NCI-H1436 treated with DMSO at 0.1 percent for 48 hours (cell line): ENCODE measurements at regions not wholly inside any gene's neighbourhood (a gene's known extent, or its start where the extent isn't known, plus 50 kb on each side); places are given as distances from the start of the nearest gene placed in this dataset.
"Not testable (repeated sequence)": the region's sequence is repeated elsewhere in the genome, so short reads cannot be mapped to it uniquely, and the experiment has no call there.

ENCODE experiments used
- DNase-seq: peaks from one replicate; lab custom pipeline; 2025; lab: John Stamatoyannopoulos, UW

DNA sequence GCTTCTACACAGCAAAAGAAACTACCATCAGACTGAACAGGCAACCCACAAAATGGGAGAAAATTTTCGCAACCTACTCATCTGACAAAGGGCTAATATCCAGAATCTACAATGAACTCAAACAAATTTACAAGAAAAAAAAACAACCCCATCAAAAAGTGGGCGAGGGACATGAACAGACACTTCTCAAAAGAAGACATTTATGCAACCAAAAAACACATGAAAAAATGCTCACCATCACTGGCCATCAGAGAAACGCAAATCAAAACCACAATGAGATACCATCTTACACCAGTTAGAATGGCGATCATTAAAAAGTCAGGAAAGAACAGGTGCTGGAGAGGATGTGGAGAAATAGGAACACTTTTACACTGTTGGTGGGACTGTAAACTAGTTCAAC is 171.8 kb upstream of the IL12B start:
- DNase-seq = not testable (repeated sequence)

DNA sequence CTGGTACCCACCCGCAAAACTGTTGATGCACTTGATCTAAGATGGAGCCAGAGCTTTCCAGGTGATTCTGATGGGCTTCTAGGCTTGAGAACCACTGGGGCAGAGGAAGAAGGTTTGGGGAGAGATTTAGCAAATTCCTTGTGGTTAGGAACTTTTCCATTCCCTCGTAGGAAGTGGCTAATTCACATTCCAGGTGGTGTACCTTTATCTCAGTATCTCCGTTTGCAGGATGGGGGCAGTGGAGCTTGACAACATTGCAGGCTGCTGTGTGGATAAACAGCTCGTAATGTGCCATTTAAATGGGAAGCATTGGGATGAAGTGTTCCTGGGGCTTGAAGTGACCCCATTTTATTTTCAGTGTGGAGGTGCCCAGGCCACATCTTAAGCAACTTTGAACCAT is 172.9 kb upstream of the IL12B start:
- no peak for DNase-seq

DNA sequence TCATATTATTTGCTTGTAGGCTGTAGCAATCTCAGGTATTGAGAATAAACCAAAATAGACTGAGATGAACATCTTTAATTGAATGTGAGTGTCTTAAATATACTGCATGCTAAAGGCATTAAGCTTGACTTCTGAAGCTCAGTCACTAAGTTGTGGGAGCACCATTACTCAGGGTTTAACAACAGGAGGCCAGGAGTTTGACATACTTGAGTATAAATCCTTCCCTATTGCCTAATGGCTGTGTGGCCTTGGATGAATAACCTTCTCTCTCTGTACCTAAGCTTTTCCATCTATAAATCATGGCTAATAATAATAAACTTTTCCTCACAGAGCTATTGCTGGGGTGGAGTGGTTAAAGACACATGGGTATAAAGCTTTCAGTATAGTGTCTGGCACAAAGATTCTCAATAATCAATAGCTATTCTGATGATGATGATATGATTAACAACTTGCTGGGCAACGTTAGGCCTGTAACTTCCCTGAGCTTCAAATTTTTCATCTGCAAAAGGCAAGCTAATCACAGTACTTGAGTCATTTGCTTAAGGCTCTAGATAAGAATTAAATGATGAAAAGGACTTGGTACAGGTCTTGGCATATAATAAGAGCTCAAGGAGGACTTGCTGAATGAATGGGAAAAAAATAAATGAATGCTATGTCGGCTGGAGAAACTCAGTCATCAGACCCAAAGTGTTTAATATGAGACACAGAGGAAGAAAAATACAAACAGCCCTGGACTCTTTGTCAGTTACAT is 174.0 kb upstream of the IL12B start:
- DNase-seq = no peak

DNA sequence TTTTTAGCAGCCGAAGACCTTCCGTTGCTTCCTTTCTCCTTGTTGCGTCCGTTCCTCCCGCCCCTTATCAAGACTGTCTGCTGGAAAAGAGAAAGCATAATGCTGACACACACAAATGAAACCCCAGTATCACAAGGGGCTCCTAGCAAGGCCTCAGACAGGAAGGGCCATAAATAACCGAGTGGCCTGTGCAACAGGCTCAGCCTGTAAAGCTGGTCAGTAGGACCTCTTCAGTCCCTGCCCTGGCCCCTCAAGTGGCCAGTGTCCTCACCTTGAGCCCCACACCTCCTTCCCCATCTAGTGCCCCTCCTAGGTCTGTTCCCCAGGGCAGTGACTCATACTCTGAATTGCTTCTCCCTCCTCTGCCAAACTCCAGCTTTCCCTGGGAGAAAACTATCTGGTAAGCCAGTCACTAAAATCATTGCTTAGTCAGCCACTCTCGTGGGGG is 174.6 kb upstream of the IL12B start:
- no peak for DNase-seq

DNA sequence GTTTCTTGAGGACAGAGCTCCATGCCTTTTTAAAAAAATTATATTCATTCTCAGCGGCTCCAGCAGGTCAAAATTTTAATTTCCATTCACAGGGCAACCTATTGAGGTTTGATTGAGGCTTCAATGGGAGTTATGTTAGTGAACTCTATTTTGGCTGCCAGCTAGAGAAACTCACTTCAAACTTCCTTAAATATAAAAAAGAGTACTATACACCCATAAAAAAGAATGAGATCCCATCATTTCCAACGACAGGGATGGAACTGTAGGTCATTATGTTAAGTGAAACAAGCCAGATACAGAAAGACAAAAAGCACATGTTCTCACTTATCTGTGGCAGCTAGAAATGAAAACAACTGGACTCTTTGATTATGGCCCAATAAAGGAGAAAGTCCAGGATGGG is 176.8 kb upstream of the IL12B start:
- no peak for DNase-seq

DNA sequence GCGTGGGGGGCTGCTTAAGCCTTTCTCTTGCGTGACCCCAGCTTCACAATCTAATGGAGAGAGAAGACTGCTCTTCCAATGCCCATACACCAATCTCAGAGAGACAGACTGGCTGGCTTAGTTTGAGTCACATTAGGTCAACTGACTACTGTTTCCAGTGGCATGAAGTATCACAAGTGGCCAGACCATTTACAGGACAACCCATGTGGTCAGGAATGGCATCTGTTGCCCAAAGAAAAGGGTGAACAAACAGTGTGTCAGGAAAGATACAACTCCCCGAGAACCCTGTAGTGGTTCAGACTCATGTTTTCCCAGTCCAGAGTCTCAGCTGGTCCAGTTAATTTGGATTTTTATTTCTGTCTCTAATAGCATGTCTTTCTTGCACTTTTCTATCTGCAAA is 177.4 kb upstream of the IL12B start:
- DNase-seq = no peak

DNA sequence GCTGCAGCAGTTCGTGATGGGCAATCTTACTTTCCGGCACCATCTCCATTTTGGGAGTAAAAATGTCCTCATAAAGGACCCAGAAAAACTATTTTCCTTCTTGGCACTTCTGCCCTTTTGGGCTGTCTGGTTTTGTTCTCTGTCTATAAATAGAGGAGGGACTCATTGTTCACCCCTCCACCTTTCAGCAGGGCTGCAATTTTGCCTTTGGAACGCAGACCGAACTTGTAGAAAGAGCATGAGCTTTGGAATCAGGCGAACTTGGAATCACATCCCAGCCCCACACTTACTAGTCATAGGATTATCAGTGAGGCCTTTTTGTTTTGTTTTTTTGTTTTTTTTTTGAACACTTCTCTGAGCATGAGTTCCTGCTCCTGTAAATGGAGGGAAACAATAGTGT is 178.1 kb upstream of the IL12B start:
- no peak for DNase-seq

DNA sequence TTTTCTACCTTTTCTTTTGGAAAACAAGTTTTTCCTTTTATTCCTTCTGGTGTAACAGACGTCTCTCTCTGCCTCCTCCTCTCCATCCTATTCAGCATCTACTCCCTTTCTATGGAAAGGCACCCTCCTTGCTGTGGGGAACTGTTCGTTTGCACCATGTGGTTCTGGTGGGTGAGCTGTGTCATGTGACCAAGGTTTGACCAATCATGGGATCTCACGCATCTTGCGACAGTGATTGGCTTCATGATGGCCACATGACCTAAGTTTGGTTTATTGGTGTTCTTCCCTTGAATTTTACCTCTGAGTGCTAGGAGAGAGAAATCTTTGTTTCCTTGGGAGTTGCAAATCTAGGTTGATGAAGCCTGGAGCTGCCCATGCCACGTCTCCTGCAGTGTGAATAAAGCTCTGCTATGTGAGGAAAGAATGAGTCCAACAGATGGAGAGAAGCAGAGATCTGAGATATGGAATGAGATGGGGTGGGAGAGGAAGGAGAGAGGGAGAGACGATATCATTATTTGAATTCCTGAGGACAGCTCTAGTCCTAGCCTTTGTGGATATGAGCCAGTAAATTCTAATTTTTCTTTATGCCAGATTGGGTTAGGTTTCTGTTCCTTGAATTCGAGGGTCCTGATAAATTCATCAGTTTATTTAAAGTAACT is 178.8 kb upstream of the IL12B start:
- DNase-seq = no peak

DNA sequence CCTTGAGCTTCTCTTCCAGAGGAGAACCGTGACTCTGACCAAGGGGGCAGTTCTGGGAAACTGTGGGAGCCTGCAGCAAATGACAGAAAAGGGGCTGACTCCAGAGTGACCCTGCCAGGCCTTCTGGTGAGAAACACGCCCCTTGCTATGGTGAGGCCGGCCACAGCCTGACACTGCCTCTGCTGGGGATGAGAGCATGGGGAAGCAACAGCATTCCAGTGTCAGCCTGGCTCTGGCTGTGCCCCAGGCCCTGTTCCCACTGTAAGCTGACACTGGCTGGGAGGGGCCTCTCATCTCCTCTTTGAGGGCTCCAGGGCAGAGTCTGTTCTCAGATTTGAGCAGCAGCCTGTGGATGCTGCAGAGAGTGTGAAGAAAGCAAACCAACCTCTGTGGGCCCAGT is 180.0 kb upstream of the IL12B start:
- DNase-seq = no peak

DNA sequence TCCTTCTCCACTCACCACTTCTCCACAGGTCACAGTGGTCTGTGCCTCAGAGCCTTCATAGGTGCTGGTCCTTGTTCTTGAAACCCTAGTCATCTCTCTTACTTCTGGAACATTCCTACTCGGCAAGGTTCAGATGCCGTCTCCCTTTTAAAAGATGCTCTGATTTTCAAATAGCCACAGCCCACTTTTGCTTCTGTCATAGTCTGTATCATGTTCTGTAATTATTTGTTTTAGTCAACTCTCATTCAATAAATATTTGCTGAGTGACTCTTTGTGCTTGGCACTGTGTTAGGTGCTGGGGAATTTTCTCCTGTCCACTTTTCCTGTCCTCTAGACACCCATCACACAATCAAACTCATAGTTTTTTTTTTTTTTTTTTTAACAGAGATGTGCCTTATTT is 181.3 kb upstream of the IL12B start:
- DNase-seq = no peak

DNA sequence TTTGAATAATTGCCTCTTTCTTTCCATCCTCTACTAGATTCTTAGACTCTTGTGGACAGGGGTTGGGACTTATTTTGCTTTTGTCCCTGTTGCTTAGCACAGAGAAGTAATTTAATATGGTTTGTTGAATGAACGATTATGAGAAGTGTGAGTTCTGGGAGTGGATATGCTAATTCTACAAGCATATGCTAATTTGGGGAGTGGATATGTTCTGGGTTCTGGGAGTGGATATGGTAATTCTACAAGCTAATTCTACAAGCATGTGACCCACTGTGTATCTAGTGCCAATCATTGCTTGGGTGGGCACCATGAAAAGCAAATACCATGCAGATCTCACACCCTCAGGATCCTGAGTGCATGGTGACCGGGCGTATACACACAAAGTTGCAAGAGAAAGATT is 181.8 kb upstream of the IL12B start:
- no peak for DNase-seq

DNA sequence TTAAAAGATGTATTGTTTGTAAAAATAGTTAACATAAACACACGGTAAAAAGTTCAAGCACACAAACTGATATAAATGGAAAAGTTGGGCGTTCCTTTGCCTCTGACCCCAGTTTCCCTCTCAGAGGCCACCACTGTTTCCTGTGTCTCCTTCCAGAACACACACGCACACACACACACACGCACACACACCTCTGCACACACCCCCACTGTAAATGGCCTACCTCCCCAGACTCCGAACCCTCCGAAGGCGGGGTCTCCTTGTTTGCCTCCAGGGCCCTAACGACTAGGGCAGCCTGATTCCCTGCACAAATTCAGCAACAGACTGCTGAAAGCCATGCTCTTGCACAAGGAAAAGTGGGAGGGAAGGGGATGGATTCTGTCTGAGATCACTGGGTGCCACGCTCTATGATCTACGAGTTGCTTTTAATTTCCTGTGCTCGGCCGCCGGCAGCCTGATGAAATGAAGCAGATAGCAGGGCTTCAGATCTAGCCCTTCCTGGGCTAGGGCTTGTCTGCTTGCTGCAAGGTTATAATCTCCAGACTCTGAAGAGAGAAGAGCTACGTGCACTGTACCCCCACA is 184.0 kb upstream of the IL12B start:
- DNase-seq = no peak

DNA sequence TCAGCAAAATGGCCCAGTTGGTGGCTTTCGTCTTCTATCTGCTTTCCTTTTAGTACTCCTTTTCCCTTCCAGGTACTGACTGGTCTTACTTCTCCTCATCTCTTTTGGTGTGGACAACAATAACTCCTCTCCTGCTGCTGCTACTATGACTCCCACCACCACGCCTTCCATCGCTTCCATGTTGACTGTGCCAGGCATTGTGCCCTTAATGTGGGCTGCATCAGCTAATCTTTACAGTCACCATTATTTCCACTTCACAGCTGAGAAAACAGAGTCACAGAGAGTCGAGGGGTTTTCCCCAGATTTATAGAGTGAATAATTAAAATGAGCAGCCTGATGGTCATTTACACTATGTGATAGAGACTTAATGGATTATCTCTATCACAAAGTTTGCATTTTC is 184.9 kb upstream of the IL12B start:
- DNase-seq = no peak

DNA sequence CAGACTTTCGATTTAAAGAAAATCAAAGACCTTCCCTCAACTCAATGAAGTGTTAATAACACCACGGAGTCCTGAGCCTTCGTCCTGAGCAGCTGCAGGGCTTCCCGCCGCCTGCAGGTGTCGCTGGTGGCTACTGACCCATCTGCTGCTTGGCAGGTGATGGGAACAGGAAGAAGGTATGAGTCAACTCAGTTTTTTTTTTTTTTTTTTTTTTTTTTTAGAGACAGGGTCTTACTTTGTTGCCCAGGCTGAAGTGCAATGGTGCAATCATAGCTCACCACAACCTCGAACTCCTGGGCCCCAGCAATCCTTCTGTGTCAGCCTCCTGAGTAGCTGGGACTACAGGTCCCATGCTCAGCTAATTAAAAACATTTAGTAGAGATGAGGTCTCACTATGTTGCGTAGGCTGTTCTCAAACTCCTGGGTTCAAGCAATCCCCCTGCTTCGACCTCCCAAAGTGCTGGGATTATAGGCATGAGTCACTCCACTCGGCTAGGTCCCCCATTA is 185.7 kb upstream of the IL12B start:
- DNase-seq = no peak

DNA sequence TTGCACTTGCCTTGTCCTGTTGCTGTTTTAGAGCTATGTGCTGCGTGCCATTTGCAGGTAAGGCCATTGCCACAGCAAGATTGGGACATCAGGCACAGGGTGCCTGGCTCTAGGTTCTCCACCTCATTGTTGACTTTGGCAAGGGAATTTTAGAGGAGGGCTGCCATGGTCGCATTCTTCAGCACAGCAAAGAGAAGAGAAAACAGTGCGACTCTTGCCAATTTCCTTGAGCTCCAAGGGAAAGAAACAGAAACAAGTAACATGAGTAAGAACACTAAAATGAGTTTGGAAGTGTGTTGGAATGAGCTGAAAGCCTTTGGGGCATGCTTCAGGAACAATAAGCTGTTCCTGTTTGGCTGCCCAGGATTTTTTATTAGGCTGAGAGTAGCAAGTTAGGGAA is 188.1 kb upstream of the IL12B start:
- no peak for DNase-seq

DNA sequence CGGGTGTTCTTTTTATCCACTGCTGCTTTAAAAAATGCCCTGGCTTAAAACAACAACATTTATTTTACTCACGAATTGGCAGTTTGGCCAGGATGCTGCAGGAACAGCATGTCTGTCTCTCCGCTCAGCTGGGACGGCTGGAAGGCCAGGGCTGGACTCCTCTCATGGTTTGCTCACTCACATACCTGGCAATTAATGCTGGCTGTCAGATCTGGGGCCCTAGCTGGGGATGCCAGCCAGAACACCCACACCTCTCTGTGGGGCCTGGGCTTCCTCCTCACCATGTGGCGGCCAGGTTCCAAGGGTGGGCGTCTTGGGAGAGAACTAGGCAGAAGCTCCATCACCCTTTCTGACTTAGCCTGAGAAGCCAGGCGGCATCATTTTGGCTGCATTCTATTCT is 189.1 kb upstream of the IL12B start:
- no peak for DNase-seq

DNA sequence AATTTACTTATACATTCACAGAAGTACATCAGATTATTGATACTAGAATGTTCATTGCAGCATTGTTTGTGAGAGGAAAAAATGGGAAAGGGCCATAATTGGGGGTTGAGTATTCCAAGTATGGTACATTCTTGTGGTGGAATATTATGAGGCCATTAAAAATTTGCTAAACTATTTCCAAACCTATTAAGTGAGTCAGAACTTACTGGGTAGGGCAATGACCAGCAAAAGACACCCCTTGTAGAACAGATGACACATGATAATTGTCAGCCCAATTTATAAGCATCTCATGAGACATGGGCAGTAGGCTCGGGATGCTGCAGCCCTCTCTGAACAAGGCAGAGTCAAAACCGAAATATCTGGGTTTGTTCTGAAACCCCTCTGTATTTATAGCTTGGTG is 192.6 kb upstream of the IL12B start:
- DNase-seq = no peak

DNA sequence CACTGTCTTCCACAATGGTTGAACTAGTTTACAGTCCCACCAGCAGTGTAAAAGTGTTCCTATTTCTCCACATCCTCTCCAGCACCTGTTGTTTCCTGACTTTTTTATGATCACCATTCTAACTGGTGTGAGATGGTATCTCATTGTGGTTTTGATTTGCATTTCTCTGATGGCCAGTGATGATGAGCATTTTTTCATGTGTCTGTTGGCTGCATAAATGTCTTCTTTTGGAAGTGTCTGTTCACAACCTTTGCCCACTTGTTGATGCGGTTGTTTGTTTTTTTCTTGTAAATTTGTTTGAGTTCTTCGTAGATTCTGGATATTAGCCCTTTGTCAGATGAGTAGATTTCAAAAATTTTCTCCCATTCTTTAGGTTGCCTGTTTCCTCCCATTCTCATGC is 194.0 kb upstream of the IL12B start:
- DNase-seq = not testable (repeated sequence)

DNA sequence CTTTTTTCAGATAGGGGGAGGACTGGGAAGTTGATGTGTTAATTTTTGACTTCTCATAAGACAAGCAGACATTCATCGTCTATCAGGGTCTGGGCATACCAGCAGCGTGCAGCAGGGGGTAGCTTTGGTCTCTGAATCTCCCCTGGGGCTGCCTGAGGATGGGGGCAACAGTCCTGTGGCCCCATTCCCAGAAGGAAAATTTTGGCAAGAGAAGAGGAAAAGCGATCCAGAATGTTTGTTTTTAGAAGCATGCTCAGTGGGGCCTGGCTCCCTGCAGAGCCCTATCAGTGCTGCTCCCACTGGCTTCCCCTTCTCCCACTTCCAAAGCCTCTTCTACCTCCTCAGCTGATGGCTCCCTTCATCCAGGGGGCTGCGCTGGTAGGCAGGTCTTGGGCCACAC is 194.8 kb upstream of the IL12B start:
- no peak for DNase-seq

DNA sequence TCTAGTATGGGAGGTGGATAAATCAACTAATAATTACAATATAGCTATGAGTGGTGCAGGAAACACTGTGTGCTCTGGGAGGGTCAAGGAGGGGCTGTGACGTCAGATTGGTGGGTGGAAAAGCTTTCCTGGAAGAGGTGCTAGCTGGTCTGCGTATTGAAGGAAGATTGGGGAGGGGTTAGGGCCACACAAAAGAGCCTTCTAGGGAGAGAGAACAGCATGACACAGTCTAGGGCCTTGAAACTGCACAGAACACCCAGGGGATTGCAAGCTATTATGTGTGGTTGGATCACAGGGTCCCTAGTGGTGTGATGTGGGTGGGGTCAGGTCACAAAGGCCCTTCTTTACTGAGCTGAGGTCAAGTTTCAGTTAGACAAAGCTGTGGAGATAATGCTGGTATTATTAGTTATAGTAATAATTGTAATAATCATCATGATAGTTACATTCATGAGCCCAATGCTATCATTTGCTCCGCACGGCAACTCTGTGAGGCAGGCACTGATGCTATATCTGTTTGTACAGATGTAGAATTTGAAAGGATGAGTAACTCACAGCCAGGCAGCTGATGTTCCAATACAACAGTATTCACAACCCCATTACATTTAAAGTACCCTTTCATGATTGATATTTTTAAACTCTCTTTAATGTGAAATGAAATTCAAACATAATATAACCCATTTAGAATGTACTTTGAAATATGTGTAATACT is 197.4 kb upstream of the IL12B start:
- peak; percentile 75 for DNase-seq

DNA sequence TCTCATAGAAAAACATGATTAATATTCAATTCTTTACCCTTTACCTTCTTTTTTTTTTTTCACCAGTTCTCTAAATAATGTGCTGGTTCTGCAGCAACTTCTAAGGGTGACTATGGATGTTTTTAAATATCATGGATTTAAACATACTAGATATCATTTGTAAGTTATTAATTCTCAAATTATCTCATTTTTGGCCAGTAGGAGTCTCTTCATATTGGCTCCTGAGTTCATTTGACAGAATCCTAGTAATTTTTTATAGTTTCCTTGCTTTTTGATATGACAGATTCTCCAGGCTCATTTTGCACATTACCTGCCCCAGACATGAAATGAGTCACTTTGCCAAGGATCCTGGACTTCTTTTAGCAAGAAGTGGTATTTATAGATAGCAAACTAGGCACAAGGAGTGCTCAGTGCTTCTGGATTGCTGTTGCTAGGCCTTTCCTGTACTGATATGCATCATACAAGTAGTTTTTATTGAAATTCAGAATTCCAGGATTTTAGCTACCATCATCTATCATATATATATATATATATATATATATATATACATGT is 201.3 kb upstream of the IL12B start:
- no peak for DNase-seq

DNA sequence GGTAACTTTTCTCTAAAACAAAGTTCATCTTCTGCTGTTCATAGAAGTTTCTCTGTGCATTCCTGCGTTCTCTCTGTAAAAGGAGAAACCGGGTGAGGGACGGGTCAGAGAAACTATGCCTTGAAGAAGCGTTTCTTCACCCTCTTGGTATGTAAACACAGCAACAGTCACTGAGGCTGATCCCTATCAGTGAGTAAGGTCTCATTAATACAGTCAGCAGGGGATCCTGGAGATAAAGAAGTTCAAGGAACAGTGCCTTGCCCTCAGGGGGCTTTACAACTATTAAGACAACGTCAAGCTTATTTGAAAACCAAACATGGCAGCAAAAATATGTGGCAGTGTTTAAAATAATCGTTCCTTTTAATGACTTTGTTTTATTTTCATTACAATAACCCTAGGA is 202.9 kb upstream of the IL12B start:
- DNase-seq = no peak
